B cell (primary cell): ENCODE measurements at regions not wholly inside any gene's neighbourhood (a gene's known extent, or its start where the extent isn't known, plus 50 kb on each side); places are given as distances from the start of the nearest gene placed in this dataset.
"Not testable (repeated sequence)": the region's sequence is repeated elsewhere in the genome, so short reads cannot be mapped to it uniquely, and the experiment has no call there.

Source experiments
- ATAC-seq: fragments of 200-7000 bp; cut with Tn5 transposase; one replicate; pipeline ENCODE4 v1.10.0; 2021; ENCODE audit warnings: low read depth, mild to moderate bottlenecking, moderate number of reproducible peaks, moderate library complexity
- CTCF ChIA-PET: fragments of 350-600 bp; sonication (Branson Sonifier 250); formaldehyde crosslinking; loops from one replicate; lab custom pipeline; 2021; ENCODE audit warnings: antibody characterized with exemption, inconsistent platforms; lab: Charles Lee
- POLR2A ChIA-PET: fragments of 350-600 bp; sonication (Branson Sonifier 250); formaldehyde crosslinking; loops from one replicate; lab custom pipeline; 2021; ENCODE audit warnings: antibody characterized with exemption; lab: Charles Lee
- DNase-seq: peaks from one replicate; pipeline ENCODE4 v3.0.0; 2013
- H2AFZ ChIP-seq: 2 replicates; pipeline ENCODE4 v1.6.1; 2012; ENCODE audit warnings: mild to moderate bottlenecking, low read depth, low read length; ENCODE audit not compliant: insufficient read depth, poor library complexity, severe bottlenecking
- H3K27ac ChIP-seq, 2 donors: 1 replicate in 1 of 2; 2 replicates in 1 of 2; pipeline ENCODE4 v1.5.1; 2012 to 2013; ENCODE audit warnings: low read length in 2 of 2, mild to moderate bottlenecking in 2 of 2, moderate library complexity in 1 of 2
- H3K27me3 ChIP-seq, 4 experiments: fragments of 200-600 bp in 1 of 4; sonication (generic) in 1 of 4; replicated peaks in 1 of 4; 1 replicate in 2 of 4; 2 replicates in 2 of 4; pipeline versions ENCODE4 v1.6.1 to v1.7.0; 2013 to 2016; ENCODE audit warnings: low read length in 3 of 4, mild to moderate bottlenecking in 2 of 4, mixed read lengths in 1 of 4, moderate library complexity in 1 of 4; ENCODE audit not compliant: insufficient read depth in 4 of 4, control insufficient read depth in 3 of 4; ENCODE audit errors: control extremely low read depth in 1 of 4
- H3K36me3 ChIP-seq, 2 experiments: replicated peaks in 1 of 2; 1 replicate in 1 of 2; 2 replicates in 1 of 2; pipeline versions ENCODE4 v1.6.1 to v1.7.1; 2013; ENCODE audit warnings: low read length in 1 of 2; ENCODE audit not compliant: insufficient read depth in 2 of 2, control insufficient read depth in 1 of 2; ENCODE audit errors: control extremely low read depth in 1 of 2, extremely low read depth in 1 of 2
- H3K4me1 ChIP-seq, 2 donors: fragments of 200-600 bp in 1 of 2; sonication (generic) in 1 of 2; 1 replicate in 1 of 2; 2 replicates in 1 of 2; pipeline versions ENCODE4 v1.5.1 to v1.6.1; 2013 to 2017; ENCODE audit warnings: low read length in 2 of 2; ENCODE audit not compliant: control insufficient read depth in 2 of 2, insufficient read depth in 2 of 2
- H3K4me2 ChIP-seq: replicated peaks from 2 replicates; pipeline ENCODE3; 2012; ENCODE audit warnings: mild to moderate bottlenecking, low read depth, low read length; ENCODE audit not compliant: poor library complexity, severe bottlenecking
- H3K4me3 ChIP-seq, 5 experiments: fragments of 200-600 bp in 1 of 5; sonication (generic) in 1 of 5; 1 replicate in 3 of 5; 2 replicates in 2 of 5; pipeline versions ENCODE4 v1.5.1 to v1.7.0; 2011 to 2016; ENCODE audit warnings: low read length in 4 of 5, mild to moderate bottlenecking in 4 of 5, low read depth in 2 of 5, control low read depth in 1 of 5, moderate library complexity in 1 of 5; ENCODE audit not compliant: insufficient read depth in 1 of 5; ENCODE audit errors: control extremely low read depth in 1 of 5, extremely low read depth in 1 of 5
- H3K79me2 ChIP-seq: fragments of 200-600 bp; sonication (generic); one replicate; pipeline ENCODE4 v1.6.0; 2016; ENCODE audit warnings: low read length; ENCODE audit not compliant: control insufficient read depth, insufficient read depth
- H3K9ac ChIP-seq: fragments of 200-600 bp; sonication (generic); 2 replicates; pipeline ENCODE4 v1.6.1; 2017; ENCODE audit warnings: mild to moderate bottlenecking, low read length, moderate library complexity
- H3K9me3 ChIP-seq, 3 donors: one replicate each; pipeline versions ENCODE4 v1.6.1 to v1.7.1; 2013; ENCODE audit warnings: low read length in 2 of 3; ENCODE audit not compliant: control insufficient read depth in 2 of 3, insufficient read depth in 1 of 3; ENCODE audit errors: control extremely low read depth in 1 of 3
- H4K20me1 ChIP-seq: 2 replicates; pipeline ENCODE4 v1.6.0; 2012; ENCODE audit warnings: mild to moderate bottlenecking, low read length; ENCODE audit not compliant: insufficient read depth, control insufficient read depth, poor library complexity, severe bottlenecking
- H3K27ac Mint-ChIP-seq: one replicate; pipeline ENCODE4 v1.8.0; 2021; ENCODE audit warnings: mixed read lengths
- H3K27me3 Mint-ChIP-seq: one replicate; pipeline ENCODE4 v1.8.0; 2021; ENCODE audit warnings: mixed read lengths
- H3K4me1 Mint-ChIP-seq: one replicate; pipeline ENCODE4 v1.8.0; 2021; ENCODE audit warnings: mixed read lengths
- H3K4me3 Mint-ChIP-seq: one replicate; pipeline ENCODE4 v1.8.0; 2021; ENCODE audit warnings: mixed read lengths
- H3K9me3 Mint-ChIP-seq: one replicate; pipeline ENCODE4 v1.8.0; 2022; ENCODE audit warnings: mixed read lengths; ENCODE audit not compliant: insufficient read depth
- EZH2 ChIP-seq: IDR thresholded peaks from 2 replicates; pipeline ENCODE4 v1.6.1; 2012; ENCODE audit warnings: borderline replicate concordance, low read depth, mild to moderate bottlenecking, moderate library complexity, low read length; ENCODE audit not compliant: insufficient read depth, poor library complexity, severe bottlenecking
- WGBS: methylation state at CpG from one replicate; pipeline ENCODE4 v1.1.5; 2013; ENCODE audit warnings: missing lambda C conversion rate; ENCODE audit not compliant: insufficient coverage; 5-methylcytosine and 5-hydroxymethylcytosine counted together
- intact Hi-C: fragments of 100-400 bp; cut with micrococcal nuclease; formaldehyde crosslinking; loops from one replicate; pipeline ENCODE4 v1.10.0; 2022
- TF ChIP-seq, protein P1 (sequence below): fragments of 200-600 bp; IDR thresholded peaks from one replicate; pipeline ENCODE4 v1.8.0; 2022; ENCODE audit warnings: antibody characterized with exemption, mild to moderate bottlenecking

DNA sequence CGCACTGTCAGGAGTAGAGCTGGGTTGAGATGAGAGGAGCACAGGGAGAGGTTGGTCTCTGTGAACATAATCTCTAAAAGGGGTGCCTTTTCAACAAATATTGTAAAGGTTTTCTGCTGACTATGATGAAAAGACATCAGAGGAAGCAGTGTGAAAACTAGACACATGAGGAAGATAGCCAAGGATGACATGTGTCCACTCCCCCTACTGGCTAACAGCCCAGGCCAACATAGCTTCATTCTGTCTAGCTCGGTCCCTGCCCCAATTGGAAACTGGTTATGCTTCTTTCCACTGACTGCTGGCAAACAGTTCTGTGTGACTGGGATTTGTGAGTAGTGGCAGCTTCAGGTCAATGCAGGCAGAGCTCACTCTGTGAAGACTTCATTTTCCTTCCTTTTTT, 115.4 kb upstream of the ESX1 start:
- Histone ChIP-seq H3K4me3 (no peak overlapping the region), H3K9ac (no peak overlapping the region), H3K36me3 (no peaks in the 10 kb centered on the region), H3K9me3 (no peaks in the 10 kb centered on the region), H2AFZ (no peak overlapping the region), H4K20me1 (no peaks in the 10 kb centered on the region), H3K79me2 (no peaks in the 10 kb centered on the region), H3K27me3 (no peaks in the 10 kb centered on the region), H3K4me2 (no peak overlapping the region), H3K27ac (no peak overlapping the region), H3K4me1 (no peaks in the 10 kb centered on the region)
- no peaks in the 10 kb centered on the region for H3K27me3 Mint-ChIP-seq
- intact Hi-C loops = no loop called here
- H3K4me3 Mint-ChIP-seq = no peak overlapping the region
- ChIA-PET CTCF (no interaction called here), POLR2A (no interaction called here)
- no peak for TF ChIP-seq EZH2
- TF ChIP-seq, protein P1, sequence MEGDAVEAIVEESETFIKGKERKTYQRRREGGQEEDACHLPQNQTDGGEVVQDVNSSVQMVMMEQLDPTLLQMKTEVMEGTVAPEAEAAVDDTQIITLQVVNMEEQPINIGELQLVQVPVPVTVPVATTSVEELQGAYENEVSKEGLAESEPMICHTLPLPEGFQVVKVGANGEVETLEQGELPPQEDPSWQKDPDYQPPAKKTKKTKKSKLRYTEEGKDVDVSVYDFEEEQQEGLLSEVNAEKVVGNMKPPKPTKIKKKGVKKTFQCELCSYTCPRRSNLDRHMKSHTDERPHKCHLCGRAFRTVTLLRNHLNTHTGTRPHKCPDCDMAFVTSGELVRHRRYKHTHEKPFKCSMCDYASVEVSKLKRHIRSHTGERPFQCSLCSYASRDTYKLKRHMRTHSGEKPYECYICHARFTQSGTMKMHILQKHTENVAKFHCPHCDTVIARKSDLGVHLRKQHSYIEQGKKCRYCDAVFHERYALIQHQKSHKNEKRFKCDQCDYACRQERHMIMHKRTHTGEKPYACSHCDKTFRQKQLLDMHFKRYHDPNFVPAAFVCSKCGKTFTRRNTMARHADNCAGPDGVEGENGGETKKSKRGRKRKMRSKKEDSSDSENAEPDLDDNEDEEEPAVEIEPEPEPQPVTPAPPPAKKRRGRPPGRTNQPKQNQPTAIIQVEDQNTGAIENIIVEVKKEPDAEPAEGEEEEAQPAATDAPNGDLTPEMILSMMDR = no peak
- no peak for ATAC-seq
- H3K4me1 Mint-ChIP-seq = no peaks in the 10 kb centered on the region
- WGBS = 100% methylated on average over 1 of the region's 2 CpGs
- no peak overlapping the region for H3K27ac Mint-ChIP-seq
- no peak for DNase-seq
- H3K9me3 Mint-ChIP-seq = no peaks in the 10 kb centered on the region

DNA sequence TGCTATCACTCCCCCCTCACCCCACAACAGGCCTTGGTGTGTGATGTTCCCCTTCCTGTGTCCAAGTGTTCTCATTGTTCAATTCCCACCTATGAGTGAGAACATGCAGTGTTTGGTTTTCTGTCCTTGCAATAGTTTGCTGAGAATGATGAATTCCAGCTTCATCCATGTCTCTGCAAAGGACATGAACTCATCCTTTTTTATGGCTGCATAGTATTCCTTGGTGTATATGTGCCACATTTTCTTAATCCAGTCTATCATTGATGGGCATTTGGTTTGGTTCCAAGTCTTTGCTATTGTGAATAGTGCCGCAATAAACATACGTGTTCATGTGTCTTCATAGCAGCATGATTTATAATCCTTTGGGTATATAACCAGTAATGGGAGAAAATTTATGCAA, 106.0 kb upstream of the ESX1 start:
- POLR2A ChIA-PET = not testable (repeated sequence)

More for the DNA sequence above, 106.0 kb upstream of the ESX1 start:
- H3K79me2 ChIP-seq, H3K4me3 Mint-ChIP-seq, H4K20me1 ChIP-seq, H3K27ac ChIP-seq, intact Hi-C loops, H3K4me3 ChIP-seq, H3K27me3 Mint-ChIP-seq, H3K9me3 Mint-ChIP-seq, H3K27ac Mint-ChIP-seq, H3K36me3 ChIP-seq, DNase-seq, H3K4me1 Mint-ChIP-seq, H3K4me2 ChIP-seq, ATAC-seq, H3K9me3 ChIP-seq, H2AFZ ChIP-seq, H3K9ac ChIP-seq, CTCF ChIA-PET, H3K4me1 ChIP-seq, H3K27me3 ChIP-seq: not testable (repeated sequence)
- no CpG with 5 or more reads among the region's 2 CpGs for WGBS
